HepG2 (cell line): ENCODE measurements at regions not wholly inside any gene's neighbourhood (a gene's known extent, or its start where the extent isn't known, plus 50 kb on each side); places are given as distances from the start of the nearest gene placed in this dataset.

Source experiments
- ATAC-seq: fragments of 200-7000 bp; cut with Tn5 transposase; 3 replicates; pipeline ENCODE4 v1.9.1; 2020; ENCODE audit warnings: mild to moderate bottlenecking, moderate library complexity
- BruUV-seq: library from RNA; stranded (reverse); fragments of 400-500 nt; replicated peaks from 2 replicates; lab custom pipeline; 2021; lab: Mats Ljungman, UMichigan
- CTCF ChIA-PET: fragments of 300-600 bp; formaldehyde crosslinking; extraction: SDS; loops from one replicate; lab custom pipeline; 2021; ENCODE audit warnings: low total read pairs, inconsistent platforms, low intra/inter-chr PET ratio; lab: Yijun Ruan, JAX
- POLR2A ChIA-PET: fragments of 350-600 bp; sonication (Branson Sonifier 250); formaldehyde crosslinking; loops from one replicate; lab custom pipeline; 2020; ENCODE audit warnings: antibody characterized with exemption, inconsistent platforms; lab: Yijun Ruan, JAX
- DNase-seq: peaks from one replicate; pipeline ENCODE4 v3.0.0-alpha.2; 2015; ENCODE audit warnings: low spot score
- FAIRE-seq: peaks from 3 replicates; lab custom pipeline; 2011; peaks lifted over from hg19 to GRCh38; lab: Jason Lieb, UNC
- H2AFZ ChIP-seq: one replicate; pipeline ENCODE4 v1.6.1; 2011; ENCODE audit warnings: low read length, inconsistent platforms
- H3K27ac ChIP-seq: fragments of 300-600 bp; 3 replicates; pipeline ENCODE4 v1.8.0; 2011; ENCODE audit warnings: mixed run types, mild to moderate bottlenecking, mixed read lengths, low read length, inconsistent platforms; ENCODE audit not compliant: insufficient read depth; ENCODE audit errors: extremely low read length
- H3K27me3 ChIP-seq, 2 experiments: fragments of 200-600 bp in 1 of 2; 2 replicates in 1 of 2; 3 replicates in 1 of 2; pipeline versions ENCODE4 v1.6.0 to v1.8.0; 2011; ENCODE audit warnings: low read length in 2 of 2, mild to moderate bottlenecking in 2 of 2, moderate library complexity in 2 of 2, inconsistent platforms in 1 of 2; ENCODE audit not compliant: insufficient read depth in 2 of 2, control insufficient read depth in 1 of 2
- H3K36me3 ChIP-seq, 2 experiments: fragments of 200-600 bp in 1 of 2; replicated peaks in 1 of 2; 2 replicates in 1 of 2; 3 replicates in 1 of 2; pipeline versions ENCODE4 v1.5.1 to v1.8.0; 2011; ENCODE audit warnings: low read length in 2 of 2, inconsistent platforms in 1 of 2; ENCODE audit not compliant: insufficient read depth in 2 of 2, control insufficient read depth in 1 of 2
- H3K4me1 ChIP-seq: 2 replicates; pipeline ENCODE4 v1.5.1; 2012; ENCODE audit warnings: low read length, inconsistent platforms; ENCODE audit not compliant: insufficient read depth
- H3K4me2 ChIP-seq: 2 replicates; pipeline ENCODE4 v1.6.0; 2011; ENCODE audit warnings: low read depth, low read length, inconsistent platforms
- H3K4me3 ChIP-seq, 3 experiments: fragments of 200-600 bp in 1 of 3; sonication (generic), shearing (Covaris generic) in 1 of 3; replicated peaks in 1 of 3; 2 replicates each; pipeline ENCODE4 v1.5.1; 2011 to 2016; ENCODE audit warnings: low read length in 3 of 3, inconsistent platforms in 2 of 3, low read depth in 2 of 3, mild to moderate bottlenecking in 2 of 3, control low read depth in 1 of 3, mixed read lengths in 1 of 3; ENCODE audit not compliant: insufficient read depth in 1 of 3
- H3K79me2 ChIP-seq: one replicate; pipeline ENCODE4 v1.6.1; 2011; ENCODE audit warnings: low read length, inconsistent platforms; ENCODE audit not compliant: insufficient read depth
- H3K9ac ChIP-seq: 2 replicates; pipeline ENCODE4 v1.6.0; 2011; ENCODE audit warnings: mild to moderate bottlenecking, low read depth, low read length, inconsistent platforms; ENCODE audit not compliant: insufficient read depth
- H3K9me3 ChIP-seq: 2 replicates; pipeline ENCODE4 v1.5.1; 2012; ENCODE audit warnings: mild to moderate bottlenecking, low read length
- H4K20me1 ChIP-seq: 2 replicates; pipeline ENCODE4 v1.6.0; 2011; ENCODE audit warnings: inconsistent platforms, mild to moderate bottlenecking, low read length, moderate library complexity; ENCODE audit not compliant: insufficient read depth
- BORCS8-MEF2B ChIP-seq: sonication (generic); formaldehyde crosslinking; IDR thresholded peaks from 2 replicates; pipeline ENCODE4 v1.8.0; 2022; ENCODE audit warnings: mild to moderate bottlenecking, missing genetic modification reagents
- CCAR2 ChIP-seq: fragments of 200-400 bp; formaldehyde crosslinking; optimal IDR thresholded peaks from 2 replicates; pipeline ENCODE3; 2018; ENCODE audit warnings: low read depth, mild to moderate bottlenecking, low read length, moderate library complexity
- DMAP1 ChIP-seq: IDR thresholded peaks from 2 replicates; pipeline ENCODE4 v1.6.1; 2016
- KDM4B ChIP-seq: sonication (generic); formaldehyde crosslinking; IDR thresholded peaks from 2 replicates; pipeline ENCODE4 v1.4.0; 2020; ENCODE audit warnings: missing genetic modification reagents
- KLF6 ChIP-seq: IDR thresholded peaks from 2 replicates; pipeline ENCODE4 v1.8.0; 2016; ENCODE audit warnings: missing biosample characterization, missing genetic modification reagents
- NR3C1 ChIP-seq: sonication (generic); formaldehyde crosslinking; IDR thresholded peaks from 2 replicates; pipeline ENCODE4 v1.4.0; 2020; ENCODE audit warnings: missing genetic modification reagents
- RBFOX2 ChIP-seq: fragments of 200-400 bp; formaldehyde crosslinking; IDR thresholded peaks from 2 replicates; pipeline ENCODE4 v1.6.1; 2017; ENCODE audit warnings: low read depth, mild to moderate bottlenecking, low read length
- SMAD1 ChIP-seq: sonication (generic); formaldehyde crosslinking; IDR thresholded peaks from 2 replicates; pipeline ENCODE4 v1.4.0; 2020; ENCODE audit warnings: missing genetic modification reagents, low read depth, mild to moderate bottlenecking, borderline replicate concordance
- ZNF180 ChIP-seq: sonication (generic); formaldehyde crosslinking; IDR thresholded peaks from 2 replicates; pipeline ENCODE4 v1.4.0; 2020; ENCODE audit warnings: low read depth, missing genetic modification reagents, borderline replicate concordance
- ZNF232 ChIP-seq: sonication (generic); formaldehyde crosslinking; IDR thresholded peaks from 2 replicates; pipeline ENCODE4 v1.4.0; 2020; ENCODE audit warnings: missing genetic modification reagents, borderline replicate concordance
- ZNF274 ChIP-seq: sonication (generic); formaldehyde crosslinking; IDR thresholded peaks from 2 replicates; pipeline ENCODE4 v1.5.1; 2020; ENCODE audit warnings: mild to moderate bottlenecking, missing genetic modification reagents
- ZNF317 ChIP-seq: sonication (generic); formaldehyde crosslinking; IDR thresholded peaks from 2 replicates; pipeline ENCODE4 v1.5.0; 2020; ENCODE audit warnings: mild to moderate bottlenecking, missing genetic modification reagents
- ZNF331 ChIP-seq: sonication (generic); formaldehyde crosslinking; IDR thresholded peaks from 2 replicates; pipeline ENCODE4 v1.4.0; 2020; ENCODE audit warnings: missing genetic modification reagents
- ZNF34 ChIP-seq: sonication (generic); formaldehyde crosslinking; IDR thresholded peaks from 2 replicates; pipeline ENCODE4 v1.4.0; 2020; ENCODE audit warnings: mild to moderate bottlenecking, missing genetic modification reagents, borderline replicate concordance
- ZNF879 ChIP-seq: sonication (generic); formaldehyde crosslinking; IDR thresholded peaks from 2 replicates; pipeline ENCODE4 v1.8.1; 2023; ENCODE audit warnings: missing genetic modification reagents
- ZSCAN9 ChIP-seq: IDR thresholded peaks from 2 replicates; pipeline ENCODE4 v1.6.1; 2016; ENCODE audit warnings: borderline replicate concordance
- WGBS: methylation state at CpG from one replicate; pipeline ENCODE4 v1.1.6; 2017; ENCODE audit warnings: low lambda C conversion rate; 5-methylcytosine and 5-hydroxymethylcytosine counted together
- in situ Hi-C: cut with HindIII; loops from 2 replicates; pipeline ENCODE4 v1.10.0; 2017; ENCODE audit warnings: low pct_unique_long_range_greater_than_20kb; ENCODE audit not compliant: extremely low pct_ligation_motif_present
- intact Hi-C: fragments of 100-400 bp; cut with micrococcal nuclease; formaldehyde crosslinking; loops from one replicate; pipeline ENCODE4 v1.10.0; 2022; ENCODE audit not compliant: unreplicated experiment
- TF ChIP-seq, protein P1 (sequence below): sonication (generic); formaldehyde crosslinking; IDR thresholded peaks from 2 replicates; pipeline ENCODE4 v1.4.0; 2020; ENCODE audit warnings: low read depth, mild to moderate bottlenecking, missing genetic modification reagents
- TF ChIP-seq, protein P2 (sequence below): sonication (generic); formaldehyde crosslinking; IDR thresholded peaks from 2 replicates; pipeline ENCODE4 v1.4.0; 2020; ENCODE audit warnings: missing genetic modification reagents; ENCODE audit errors: not compliant biosample characterization

- H3K36me3 ChIP-seq: no peaks in the 10 kb centered on the region
- H3K4me1 ChIP-seq: no peaks in the 10 kb centered on the region
- CTCF ChIA-PET: no interaction called here
- H3K4me2 ChIP-seq: no peak overlapping the region
- H3K27ac ChIP-seq: no peak overlapping the region
- DNase-seq (no peak), ATAC-seq (no peak), FAIRE-seq (no peak)
- WGBS: 42% methylated on average over 1 of the region's 1 CpG
- no peak overlapping the region for H2AFZ ChIP-seq
- no peaks in the 10 kb centered on the region for H3K9me3 ChIP-seq
- POLR2A ChIA-PET: no interaction called here
- intact Hi-C loops: no loop called here
- in situ Hi-C loops: no loop called here
- no peaks in the 10 kb centered on the region for H4K20me1 ChIP-seq
- H3K4me3 ChIP-seq: no peak overlapping the region
- no TSS peak for BruUV-seq
- no peak overlapping the region for H3K9ac ChIP-seq
- H3K27me3 ChIP-seq: no peaks in the 10 kb centered on the region
- H3K79me2 ChIP-seq: no peaks in the 10 kb centered on the region
- TF ChIP-seq RBFOX2: no peak
- TF ChIP-seq DMAP1 (CRISPR knock-in tag): no peak
- no peak for TF ChIP-seq CCAR2
- no peak for TF ChIP-seq ZNF274
- TF ChIP-seq ZNF879: no peak
- TF ChIP-seq ZNF232 (CRISPR knock-in tag): no peak
- TF ChIP-seq NR3C1 (CRISPR knock-in tag): no peak
- TF ChIP-seq ZNF331: no peak
- TF ChIP-seq, protein P1, sequence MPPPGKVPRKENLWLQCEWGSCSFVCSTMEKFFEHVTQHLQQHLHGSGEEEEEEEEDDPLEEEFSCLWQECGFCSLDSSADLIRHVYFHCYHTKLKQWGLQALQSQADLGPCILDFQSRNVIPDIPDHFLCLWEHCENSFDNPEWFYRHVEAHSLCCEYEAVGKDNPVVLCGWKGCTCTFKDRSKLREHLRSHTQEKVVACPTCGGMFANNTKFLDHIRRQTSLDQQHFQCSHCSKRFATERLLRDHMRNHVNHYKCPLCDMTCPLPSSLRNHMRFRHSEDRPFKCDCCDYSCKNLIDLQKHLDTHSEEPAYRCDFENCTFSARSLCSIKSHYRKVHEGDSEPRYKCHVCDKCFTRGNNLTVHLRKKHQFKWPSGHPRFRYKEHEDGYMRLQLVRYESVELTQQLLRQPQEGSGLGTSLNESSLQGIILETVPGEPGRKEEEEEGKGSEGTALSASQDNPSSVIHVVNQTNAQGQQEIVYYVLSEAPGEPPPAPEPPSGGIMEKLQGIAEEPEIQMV (CRISPR knock-in tag): no peak
- TF ChIP-seq KDM4B (CRISPR knock-in tag): no peak
- TF ChIP-seq, protein P2, sequence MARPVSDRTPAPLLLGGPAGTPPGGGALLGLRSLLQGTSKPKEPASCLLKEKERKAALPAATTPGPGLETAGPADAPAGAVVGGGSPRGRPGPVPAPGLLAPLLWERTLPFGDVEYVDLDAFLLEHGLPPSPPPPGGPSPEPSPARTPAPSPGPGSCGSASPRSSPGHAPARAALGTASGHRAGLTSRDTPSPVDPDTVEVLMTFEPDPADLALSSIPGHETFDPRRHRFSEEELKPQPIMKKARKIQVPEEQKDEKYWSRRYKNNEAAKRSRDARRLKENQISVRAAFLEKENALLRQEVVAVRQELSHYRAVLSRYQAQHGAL (CRISPR knock-in tag): no peak
- no peak for TF ChIP-seq ZNF180 (CRISPR knock-in tag)
- no peak for TF ChIP-seq ZNF317 (CRISPR knock-in tag)
- no peak for TF ChIP-seq BORCS8-MEF2B (CRISPR knock-in tag)
- no peak for TF ChIP-seq SMAD1
- no peak for TF ChIP-seq KLF6
- no peak for TF ChIP-seq ZNF34 (CRISPR knock-in tag)
- TF ChIP-seq ZSCAN9 (CRISPR knock-in tag): no peak
- TF ChIP-seq, all 625 proteins: peak for 0
Measured at GRCh38 chr7:85622059-85622458, 435.2 kb upstream of the SEMA3D start.
